HepG2 (cell line): ENCODE measurements at regions not wholly inside any gene's neighbourhood (a gene's known extent, or its start where the extent isn't known, plus 50 kb on each side); places are given as distances from the start of the nearest gene placed in this dataset.
"Not testable (repeated sequence)": the region's sequence is repeated elsewhere in the genome, so short reads cannot be mapped to it uniquely, and the experiment has no call there.

ENCODE experiments used
- ATAC-seq: fragments of 200-7000 bp; cut with Tn5 transposase; 3 replicates; pipeline ENCODE4 v1.9.1; 2020; ENCODE audit warnings: mild to moderate bottlenecking, moderate library complexity
- BruUV-seq: library from RNA; stranded (reverse); fragments of 400-500 nt; replicated peaks from 2 replicates; lab custom pipeline; 2021; lab: Mats Ljungman, UMichigan
- CTCF ChIA-PET: fragments of 300-600 bp; formaldehyde crosslinking; extraction: SDS; loops from one replicate; lab custom pipeline; 2021; ENCODE audit warnings: low total read pairs, inconsistent platforms, low intra/inter-chr PET ratio; lab: Yijun Ruan, JAX
- POLR2A ChIA-PET: fragments of 350-600 bp; sonication (Branson Sonifier 250); formaldehyde crosslinking; loops from one replicate; lab custom pipeline; 2020; ENCODE audit warnings: antibody characterized with exemption, inconsistent platforms; lab: Yijun Ruan, JAX
- DNase-seq: peaks from one replicate; pipeline ENCODE4 v3.0.0-alpha.2; 2015; ENCODE audit warnings: low spot score
- FAIRE-seq: peaks from 3 replicates; lab custom pipeline; 2011; peaks lifted over from hg19 to GRCh38; lab: Jason Lieb, UNC
- H2AFZ ChIP-seq: one replicate; pipeline ENCODE4 v1.6.1; 2011; ENCODE audit warnings: low read length, inconsistent platforms
- H3K27ac ChIP-seq: fragments of 300-600 bp; 3 replicates; pipeline ENCODE4 v1.8.0; 2011; ENCODE audit warnings: mixed run types, mild to moderate bottlenecking, mixed read lengths, low read length, inconsistent platforms; ENCODE audit not compliant: insufficient read depth; ENCODE audit errors: extremely low read length
- H3K27me3 ChIP-seq, 2 experiments: fragments of 200-600 bp in 1 of 2; 2 replicates in 1 of 2; 3 replicates in 1 of 2; pipeline versions ENCODE4 v1.6.0 to v1.8.0; 2011; ENCODE audit warnings: low read length in 2 of 2, mild to moderate bottlenecking in 2 of 2, moderate library complexity in 2 of 2, inconsistent platforms in 1 of 2; ENCODE audit not compliant: insufficient read depth in 2 of 2, control insufficient read depth in 1 of 2
- H3K36me3 ChIP-seq, 2 experiments: fragments of 200-600 bp in 1 of 2; replicated peaks in 1 of 2; 2 replicates in 1 of 2; 3 replicates in 1 of 2; pipeline versions ENCODE4 v1.5.1 to v1.8.0; 2011; ENCODE audit warnings: low read length in 2 of 2, inconsistent platforms in 1 of 2; ENCODE audit not compliant: insufficient read depth in 2 of 2, control insufficient read depth in 1 of 2
- H3K4me1 ChIP-seq: 2 replicates; pipeline ENCODE4 v1.5.1; 2012; ENCODE audit warnings: low read length, inconsistent platforms; ENCODE audit not compliant: insufficient read depth
- H3K4me2 ChIP-seq: 2 replicates; pipeline ENCODE4 v1.6.0; 2011; ENCODE audit warnings: low read depth, low read length, inconsistent platforms
- H3K4me3 ChIP-seq, 3 experiments: fragments of 200-600 bp in 1 of 3; sonication (generic), shearing (Covaris generic) in 1 of 3; replicated peaks in 1 of 3; 2 replicates each; pipeline ENCODE4 v1.5.1; 2011 to 2016; ENCODE audit warnings: low read length in 3 of 3, inconsistent platforms in 2 of 3, low read depth in 2 of 3, mild to moderate bottlenecking in 2 of 3, control low read depth in 1 of 3, mixed read lengths in 1 of 3; ENCODE audit not compliant: insufficient read depth in 1 of 3
- H3K79me2 ChIP-seq: one replicate; pipeline ENCODE4 v1.6.1; 2011; ENCODE audit warnings: low read length, inconsistent platforms; ENCODE audit not compliant: insufficient read depth
- H3K9ac ChIP-seq: 2 replicates; pipeline ENCODE4 v1.6.0; 2011; ENCODE audit warnings: mild to moderate bottlenecking, low read depth, low read length, inconsistent platforms; ENCODE audit not compliant: insufficient read depth
- H3K9me3 ChIP-seq: 2 replicates; pipeline ENCODE4 v1.5.1; 2012; ENCODE audit warnings: mild to moderate bottlenecking, low read length
- H4K20me1 ChIP-seq: 2 replicates; pipeline ENCODE4 v1.6.0; 2011; ENCODE audit warnings: inconsistent platforms, mild to moderate bottlenecking, low read length, moderate library complexity; ENCODE audit not compliant: insufficient read depth
- BORCS8-MEF2B ChIP-seq: sonication (generic); formaldehyde crosslinking; IDR thresholded peaks from 2 replicates; pipeline ENCODE4 v1.8.0; 2022; ENCODE audit warnings: mild to moderate bottlenecking, missing genetic modification reagents
- FOSL2 ChIP-seq: sonication (generic); formaldehyde crosslinking; IDR thresholded peaks from 2 replicates; pipeline ENCODE4 v1.4.0; 2020; ENCODE audit warnings: missing genetic modification reagents
- GTF3A ChIP-seq: sonication (generic); formaldehyde crosslinking; conservative IDR thresholded peaks from 2 replicates; pipeline ENCODE4 v1.4.0; 2020; ENCODE audit warnings: mild to moderate bottlenecking, missing genetic modification reagents
- KAT8 ChIP-seq: IDR thresholded peaks from 2 replicates; pipeline ENCODE4 v1.6.1; 2016; ENCODE audit warnings: missing genetic modification reagents, missing compliant biosample characterization
- LBX2 ChIP-seq: sonication (generic); formaldehyde crosslinking; IDR thresholded peaks from 2 replicates; pipeline ENCODE4 v1.5.0; 2020; ENCODE audit warnings: missing genetic modification reagents, mild to moderate bottlenecking, borderline replicate concordance
- NFAT5 ChIP-seq: sonication (generic); formaldehyde crosslinking; IDR thresholded peaks from 2 replicates; pipeline ENCODE4 v1.4.0; 2020; ENCODE audit warnings: missing genetic modification reagents
- UBTF ChIP-seq: sonication (generic); formaldehyde crosslinking; IDR thresholded peaks from 2 replicates; pipeline ENCODE4 v1.4.0; 2020; ENCODE audit warnings: mild to moderate bottlenecking, missing genetic modification reagents
- ZMAT3 ChIP-seq: sonication (generic); formaldehyde crosslinking; conservative IDR thresholded peaks from 2 replicates; pipeline ENCODE4 v1.7.0; 2021; ENCODE audit warnings: missing genetic modification reagents
- ZNF143 ChIP-seq: sonication (generic); formaldehyde crosslinking; IDR thresholded peaks from 2 replicates; pipeline ENCODE4 v1.4.0; 2020; ENCODE audit warnings: missing genetic modification reagents
- ZNF484 ChIP-seq: sonication (generic); formaldehyde crosslinking; IDR thresholded peaks from 2 replicates; pipeline ENCODE4 v1.5.1; 2020; ENCODE audit warnings: mild to moderate bottlenecking, low read depth, missing genetic modification reagents, borderline replicate concordance
- ZNF747 ChIP-seq: sonication (generic); formaldehyde crosslinking; IDR thresholded peaks from 2 replicates; pipeline ENCODE4 v1.8.1; 2023; ENCODE audit warnings: missing genetic modification reagents, mild to moderate bottlenecking, borderline replicate concordance
- ZNF768 ChIP-seq: sonication (generic); formaldehyde crosslinking; IDR thresholded peaks from 2 replicates; pipeline ENCODE4 v1.4.0; 2020; ENCODE audit warnings: missing genetic modification reagents
- WGBS: methylation state at CpG from one replicate; pipeline ENCODE4 v1.1.6; 2017; ENCODE audit warnings: low lambda C conversion rate; 5-methylcytosine and 5-hydroxymethylcytosine counted together
- in situ Hi-C: cut with HindIII; loops from 2 replicates; pipeline ENCODE4 v1.10.0; 2017; ENCODE audit warnings: low pct_unique_long_range_greater_than_20kb; ENCODE audit not compliant: extremely low pct_ligation_motif_present
- intact Hi-C: fragments of 100-400 bp; cut with micrococcal nuclease; formaldehyde crosslinking; loops from one replicate; pipeline ENCODE4 v1.10.0; 2022; ENCODE audit not compliant: unreplicated experiment

DNA sequence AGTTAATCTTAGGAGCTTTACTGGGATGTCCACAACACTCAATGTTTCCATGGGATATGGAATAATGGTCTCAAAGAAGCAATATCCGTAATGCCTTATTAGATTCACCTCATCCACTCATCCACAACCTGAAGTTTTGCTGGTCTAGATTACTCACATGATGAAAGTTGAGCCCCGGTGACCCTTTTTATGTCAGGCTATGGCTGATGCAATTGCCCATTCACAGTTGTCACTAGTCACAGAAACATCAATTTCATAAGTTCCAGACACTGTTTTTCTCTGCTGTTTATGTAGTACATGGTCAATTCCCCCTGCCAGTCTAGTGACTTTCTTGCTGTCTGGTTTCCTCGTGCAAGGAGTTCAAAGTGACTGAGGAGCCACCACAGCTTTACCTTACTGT is 491.2 kb upstream of the ATXN8OS start (continued):
- TF ChIP-seq NFAT5 (CRISPR knock-in tag) = no peak
- no peak for TF ChIP-seq UBTF (CRISPR knock-in tag)
- no peak for TF ChIP-seq ZNF768
- no peak for TF ChIP-seq FOSL2 (CRISPR knock-in tag)
- no peak for TF ChIP-seq BORCS8-MEF2B (CRISPR knock-in tag)
- TF ChIP-seq ZNF747 (CRISPR knock-in tag) = no peak
- TF ChIP-seq ZNF484 (CRISPR knock-in tag) = no peak
- TF ChIP-seq LBX2 (CRISPR knock-in tag) = no peak
- TF ChIP-seq ZMAT3 (CRISPR knock-in tag) = no peak
- no peak for TF ChIP-seq KAT8 (CRISPR knock-in tag)
- TF ChIP-seq ZNF143 (CRISPR knock-in tag) = no peak
- TF ChIP-seq GTF3A (CRISPR knock-in tag) = no peak
- TF ChIP-seq, all 625 proteins: peak for 0

DNA sequence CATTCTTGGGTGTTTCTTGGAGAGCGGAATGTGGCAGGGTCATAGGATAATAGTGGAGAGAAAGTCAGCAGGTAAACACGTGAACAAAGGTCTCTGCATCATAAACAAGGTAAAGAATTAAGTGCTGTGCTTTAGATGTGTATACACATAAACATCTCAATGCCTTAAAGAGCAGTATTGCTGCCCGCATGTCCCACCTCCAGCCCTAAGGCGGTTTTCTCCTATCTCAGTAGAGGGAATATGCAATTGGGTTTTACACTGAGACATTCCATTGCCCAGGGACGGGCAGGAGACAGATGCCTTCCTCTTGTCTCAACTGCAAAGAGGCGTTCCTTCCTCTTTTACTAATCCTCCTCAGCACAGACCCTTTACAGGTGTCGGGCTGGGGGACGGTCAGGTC is 492.6 kb upstream of the ATXN8OS start:
- intact Hi-C loops, H3K9ac ChIP-seq, H3K79me2 ChIP-seq, H3K4me2 ChIP-seq, FAIRE-seq, H3K4me3 ChIP-seq, H2AFZ ChIP-seq, BruUV-seq, H3K27me3 ChIP-seq, in situ Hi-C loops, ATAC-seq, H3K36me3 ChIP-seq, H3K27ac ChIP-seq, POLR2A ChIA-PET, H4K20me1 ChIP-seq, CTCF ChIA-PET, DNase-seq, H3K4me1 ChIP-seq, H3K9me3 ChIP-seq: not testable (repeated sequence)
- WGBS = 66% methylated on average over 4 of the region's 8 CpGs
